Spleen (tissue), 7 donors: ENCODE measurements at regions not wholly inside any gene's neighbourhood (a gene's known extent, or its start where the extent isn't known, plus 50 kb on each side); places are given as distances from the start of the nearest gene placed in this dataset.

Experiments used
- CTCF ChIP-seq, 11 experiments: fragments of 200-600 bp in 7 of 11; fragments of 450-650 bp in 4 of 11; sonication (generic) in 4 of 11; IDR thresholded peaks in 8 of 11; conservative IDR thresholded peaks in 3 of 11; 1 replicate in 7 of 11; 2 replicates in 4 of 11; pipeline versions ENCODE4 v1.4.0 to v1.8.0; 2016 to 2021; ENCODE audit warnings: antibody characterized with exemption in 11 of 11, inconsistent platforms in 4 of 11, mild to moderate bottlenecking in 1 of 11
- POLR2AphosphoS5 ChIP-seq, 3 donors: sonication (generic); formaldehyde crosslinking; IDR thresholded peaks; one replicate each; pipeline ENCODE4 v1.5.1; 2017; ENCODE audit warnings: antibody characterized with exemption in 3 of 3
- donor health status: DM: no; HTN: no; CAD: no; lungs with moderate emphysema.
- donor health status: DM: no; HTN: no; CAD: no.
- donor health status: DM: no; HTN: no; CAD: no.

GRCh38 chr11:59283825-59284772 is 71.4 kb upstream of the MPEG1 start:
- TF ChIP-seq POLR2AphosphoS5 (IDR thresholded peaks at IDR 0.05) (peak in 1 of 3 donors; percentile 23), CTCF (IDR thresholded peaks at IDR 0.05 in 8 of 11, conservative IDR thresholded peaks at IDR 0.05 in 3 of 11) (peak; percentile 60 to 93 (median 83))
